Retinal pigment epithelial cell (primary cell): ENCODE measurements at regions not wholly inside any gene's neighbourhood (a gene's known extent, or its start where the extent isn't known, plus 50 kb on each side); places are given as distances from the start of the nearest gene placed in this dataset.
A peak's percentile ranks its signal among the peaks of the same experiment; 100 is the strongest.

ENCODE experiments used
- DNase-seq: peaks from one replicate; pipeline ENCODE4 v3.0.0-alpha.2; 2010; ENCODE audit warnings: low read depth
- H3K4me3 ChIP-seq: 2 replicates; pipeline ENCODE4 v1.5.1; 2011; ENCODE audit warnings: mild to moderate bottlenecking, low read length, control low read depth, moderate library complexity
- CTCF ChIP-seq: conservative IDR thresholded peaks from 2 replicates; pipeline ENCODE4 v1.5.1; 2011; ENCODE audit warnings: low read depth, low read length, control low read depth, inconsistent platforms

DNA sequence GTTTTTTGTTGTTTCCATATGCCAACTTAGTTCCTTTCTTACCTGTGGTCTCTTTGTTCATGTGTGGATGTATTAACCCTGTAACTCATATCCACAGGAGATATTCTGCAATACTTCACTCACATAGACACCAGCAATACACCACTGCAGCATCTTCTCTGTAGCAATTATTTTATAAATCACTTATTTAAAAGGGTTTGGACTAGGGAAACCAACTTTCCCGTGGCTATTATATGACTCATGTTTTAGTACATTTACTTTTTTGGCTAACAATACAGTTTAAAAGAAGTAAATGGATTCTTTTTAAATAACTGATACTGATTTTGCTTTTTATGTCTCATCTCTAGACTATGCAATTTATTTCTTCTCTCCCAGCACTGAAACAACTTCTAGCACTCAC, 488.9 kb downstream of the MBD2 start:
- H3K4me3 ChIP-seq = no peak overlapping the region
- TF ChIP-seq CTCF = no peak
- DNase-seq = no peak

DNA sequence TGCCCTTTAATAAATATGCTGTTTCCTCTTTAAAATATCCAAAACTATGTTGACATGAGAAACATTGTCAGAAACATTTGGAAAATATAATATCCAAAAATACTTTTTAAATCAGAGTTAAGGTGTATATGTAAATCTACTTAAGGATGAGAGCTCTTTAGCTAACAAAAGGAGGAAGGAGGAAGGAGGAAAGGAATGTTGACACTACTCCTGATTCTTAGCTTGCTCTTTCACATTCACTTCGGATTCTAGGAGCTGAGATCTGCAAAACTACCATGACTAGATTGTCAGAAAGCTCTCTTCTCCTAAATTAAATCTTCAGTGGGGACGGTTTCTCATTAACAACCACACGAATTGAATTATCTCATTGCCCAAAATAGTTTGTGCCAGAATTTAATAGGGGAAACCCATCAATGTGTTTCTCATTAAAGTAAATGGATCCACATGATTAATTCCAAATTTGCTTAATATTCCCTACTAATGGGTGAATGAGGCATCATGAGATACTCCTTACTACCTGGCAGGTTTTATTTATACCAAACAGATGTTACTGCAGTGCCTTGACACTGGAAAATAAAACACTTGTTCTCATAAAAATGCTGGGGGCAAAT, 509.1 kb downstream of the MBD2 start:
- DNase-seq = no peak
- TF ChIP-seq CTCF = no peak
- H3K4me3 ChIP-seq = no peak overlapping the region

DNA sequence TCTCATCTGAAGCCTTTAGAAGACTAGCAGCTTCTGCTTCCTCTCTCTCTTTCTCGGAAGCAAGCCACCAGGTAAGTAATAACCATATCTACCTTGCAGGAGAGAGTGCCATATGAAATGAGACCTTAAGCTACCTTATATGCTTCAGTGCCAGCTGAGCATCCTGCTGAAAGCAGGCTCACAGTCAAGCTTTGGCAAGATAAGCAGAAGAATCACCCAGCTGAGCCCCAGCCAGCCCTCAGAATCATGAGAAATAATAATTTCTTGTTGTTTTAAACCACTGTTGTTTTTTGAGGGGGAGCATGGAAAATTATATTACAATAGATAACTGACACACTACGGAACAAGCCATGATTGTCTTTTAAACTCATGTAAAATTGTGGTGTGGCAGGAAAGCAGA, 514.4 kb downstream of the MBD2 start:
- H3K4me3 ChIP-seq = no peak overlapping the region
- TF ChIP-seq CTCF = no peak
- DNase-seq = no peak

DNA sequence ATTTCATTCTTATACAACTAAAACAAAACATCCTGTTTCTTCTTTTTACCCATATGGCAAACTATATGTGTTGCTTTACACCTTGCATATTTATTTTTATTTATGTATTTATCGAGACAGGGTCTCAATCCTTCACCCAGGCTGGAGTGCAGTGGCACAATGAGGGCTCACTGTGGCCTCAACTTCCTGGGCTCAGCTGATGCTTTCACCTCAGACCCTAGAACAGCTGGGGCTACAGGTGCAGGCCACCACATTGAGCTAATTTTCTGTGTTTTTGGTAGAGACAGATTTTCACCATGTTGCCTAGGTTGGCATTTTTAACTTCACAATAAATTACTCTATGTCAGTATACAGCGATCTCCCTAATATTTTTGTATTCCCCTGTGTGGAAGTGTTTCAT, 522.0 kb downstream of the MBD2 start:
- TF ChIP-seq CTCF = no peak
- H3K4me3 ChIP-seq = no peak overlapping the region
- DNase-seq = no peak

DNA sequence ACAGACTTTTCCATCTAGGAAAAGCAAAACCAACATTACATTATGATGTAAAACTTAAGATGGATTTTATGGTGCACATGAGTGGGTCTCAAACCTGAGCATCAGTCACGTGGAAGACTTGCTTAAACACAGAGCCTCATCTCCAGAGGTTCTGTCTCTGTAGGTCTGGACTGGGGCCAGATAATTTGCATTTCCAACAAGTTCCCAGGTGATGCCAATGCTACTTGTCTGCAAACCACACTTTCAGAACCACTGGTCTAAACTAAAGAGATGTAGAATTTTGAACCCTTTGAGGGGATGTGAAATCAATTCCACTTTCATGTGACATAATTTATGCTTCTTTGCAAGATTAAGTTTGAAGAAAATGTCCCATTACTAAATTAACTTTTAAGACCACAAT, 522.8 kb downstream of the MBD2 start:
- no peak for TF ChIP-seq CTCF
- DNase-seq = no peak
- H3K4me3 ChIP-seq = no peak overlapping the region

GRCh38 chr18:53698907-53699306, 525.6 kb downstream of the MBD2 start:
- peak; percentile 10 for DNase-seq
- H3K4me3 ChIP-seq = no peak overlapping the region

More at GRCh38 chr18:53698907-53699306, 525.6 kb downstream of the MBD2 start:
- peak; percentile 76 for TF ChIP-seq CTCF
